Endothelial cell of umbilical vein (primary cell): ENCODE measurements at regions not wholly inside any gene's neighbourhood (a gene's known extent, or its start where the extent isn't known, plus 50 kb on each side); places are given as distances from the start of the nearest gene placed in this dataset.

ENCODE experiments used
- POLR2A ChIP-seq: IDR thresholded peaks from 2 replicates; pipeline ENCODE4 v1.6.1; 2012; ENCODE audit warnings: low read depth, mild to moderate bottlenecking, control low read depth, low read length
- TF ChIP-seq, protein P1 (sequence below), 2 donors: IDR thresholded peaks; 1 replicate in 1 of 2; 2 replicates in 1 of 2; pipeline ENCODE4 v1.5.1; 2011; ENCODE audit warnings: low read length in 2 of 2, mild to moderate bottlenecking in 2 of 2, moderate library complexity in 2 of 2, control low read depth in 1 of 2, inconsistent platforms in 1 of 2, low read depth in 1 of 2; ENCODE audit not compliant: insufficient read depth in 1 of 2; ENCODE audit errors: extremely low read depth in 1 of 2

DNA sequence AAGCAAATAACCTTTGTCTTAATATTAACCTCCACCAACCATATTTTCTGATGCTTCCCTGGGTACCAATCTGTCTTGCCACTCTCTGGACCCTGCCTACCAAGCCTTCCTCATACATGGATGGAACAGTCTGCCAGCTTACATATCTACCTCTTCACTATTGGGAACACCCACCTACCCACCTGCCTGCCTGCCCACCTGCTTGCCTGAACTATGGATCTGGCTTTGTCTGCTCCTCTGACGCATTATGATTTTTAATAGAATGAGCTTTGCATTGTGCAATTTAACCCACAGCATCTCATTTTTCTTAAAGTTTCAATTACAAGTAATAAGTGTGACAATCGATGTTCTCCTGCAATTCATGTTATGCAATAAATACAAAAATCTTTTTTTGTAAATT, 137.9 kb upstream of the LSM8 start:
- TF ChIP-seq, protein P1, sequence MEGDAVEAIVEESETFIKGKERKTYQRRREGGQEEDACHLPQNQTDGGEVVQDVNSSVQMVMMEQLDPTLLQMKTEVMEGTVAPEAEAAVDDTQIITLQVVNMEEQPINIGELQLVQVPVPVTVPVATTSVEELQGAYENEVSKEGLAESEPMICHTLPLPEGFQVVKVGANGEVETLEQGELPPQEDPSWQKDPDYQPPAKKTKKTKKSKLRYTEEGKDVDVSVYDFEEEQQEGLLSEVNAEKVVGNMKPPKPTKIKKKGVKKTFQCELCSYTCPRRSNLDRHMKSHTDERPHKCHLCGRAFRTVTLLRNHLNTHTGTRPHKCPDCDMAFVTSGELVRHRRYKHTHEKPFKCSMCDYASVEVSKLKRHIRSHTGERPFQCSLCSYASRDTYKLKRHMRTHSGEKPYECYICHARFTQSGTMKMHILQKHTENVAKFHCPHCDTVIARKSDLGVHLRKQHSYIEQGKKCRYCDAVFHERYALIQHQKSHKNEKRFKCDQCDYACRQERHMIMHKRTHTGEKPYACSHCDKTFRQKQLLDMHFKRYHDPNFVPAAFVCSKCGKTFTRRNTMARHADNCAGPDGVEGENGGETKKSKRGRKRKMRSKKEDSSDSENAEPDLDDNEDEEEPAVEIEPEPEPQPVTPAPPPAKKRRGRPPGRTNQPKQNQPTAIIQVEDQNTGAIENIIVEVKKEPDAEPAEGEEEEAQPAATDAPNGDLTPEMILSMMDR (IDR thresholded peaks at IDR 0.05; ENCODE audit: extremely low read depth in 1 of 2, insufficient read depth in 1 of 2, low read depth in 1 of 2, low read length in 2 of 2), result no peak
- TF ChIP-seq POLR2A, result no peak
